K562 (cell line): ENCODE measurements at regions not wholly inside any gene's neighbourhood (a gene's known extent, or its start where the extent isn't known, plus 50 kb on each side); places are given as distances from the start of the nearest gene placed in this dataset.

Source experiments
- ATAC-seq: fragments of 200-7000 bp; cut with Tn5 transposase; 3 replicates; pipeline ENCODE4 v1.9.1; 2020; ENCODE audit warnings: moderate library complexity
- BruUV-seq: library from RNA; stranded (reverse); fragments of 400-500 nt; replicated peaks from 2 replicates; lab custom pipeline; 2021; lab: Mats Ljungman, UMichigan
- CTCF ChIA-PET: fragments of 300-600 bp; formaldehyde crosslinking; extraction: SDS; loops from one replicate; lab custom pipeline; 2021; ENCODE audit warnings: low intra/inter-chr PET ratio; lab: Yijun Ruan, JAX
- POLR2A ChIA-PET: fragments of 300-600, 350-650 bp; sonication (Branson Sonifier 250); formaldehyde crosslinking; extraction: SDS; loops from one replicate; lab custom pipeline; 2021; ENCODE audit warnings: antibody characterized with exemption, inconsistent platforms; lab: Yijun Ruan, JAX
- DNase-seq, 4 experiments: peaks; one replicate each; pipeline versions ENCODE4 v3.0.0 to v3.0.0-alpha.2; 2011 to 2018; ENCODE audit warnings: low spot score in 3 of 4, mixed read lengths in 3 of 4; ENCODE audit errors: extremely low read depth in 1 of 4
- FAIRE-seq: peaks from 2 replicates; lab custom pipeline; 2011; peaks lifted over from hg19 to GRCh38; lab: Jason Lieb, UNC
- H2AFZ ChIP-seq: 2 replicates; pipeline ENCODE4 v1.6.0; 2011; ENCODE audit warnings: low read depth, low read length, control low read depth, inconsistent platforms
- H3K27ac ChIP-seq: fragments of 200-600 bp; 3 replicates; pipeline ENCODE4 v1.8.0; 2011; ENCODE audit warnings: low read depth, mild to moderate bottlenecking, control low read depth, inconsistent platforms, low read length, moderate library complexity, mixed read lengths; ENCODE audit errors: extremely low read depth
- H3K27me3 ChIP-seq, 2 experiments: fragments of 300-600 bp in 1 of 2; 2 replicates in 1 of 2; 3 replicates in 1 of 2; pipeline versions ENCODE4 v1.6.0 to v1.8.0; 2011; ENCODE audit warnings: inconsistent platforms in 2 of 2, low read length in 2 of 2, mild to moderate bottlenecking in 1 of 2, mixed read lengths in 1 of 2, moderate library complexity in 1 of 2; ENCODE audit not compliant: control insufficient read depth in 2 of 2, insufficient read depth in 2 of 2
- H3K36me3 ChIP-seq: fragments of 300-600 bp; 3 replicates; pipeline ENCODE4 v1.8.0; 2011; ENCODE audit warnings: mild to moderate bottlenecking, low read length, inconsistent platforms; ENCODE audit not compliant: control insufficient read depth, insufficient read depth
- H3K4me1 ChIP-seq, 2 experiments: fragments of 200-600 bp in 1 of 2; replicated peaks in 1 of 2; 2 replicates in 1 of 2; 3 replicates in 1 of 2; pipeline versions ENCODE4 v1.5.1 to v1.8.0; 2011; ENCODE audit warnings: inconsistent platforms in 2 of 2, low read length in 2 of 2, mild to moderate bottlenecking in 1 of 2, mixed read lengths in 1 of 2, moderate library complexity in 1 of 2; ENCODE audit not compliant: control insufficient read depth in 2 of 2, insufficient read depth in 2 of 2
- H3K4me2 ChIP-seq: 2 replicates; pipeline ENCODE4 v1.6.1; 2011; ENCODE audit warnings: low read length, control low read depth, inconsistent platforms, mixed read lengths; ENCODE audit not compliant: insufficient read depth
- H3K4me3 ChIP-seq: fragments of 200-600 bp; sonication (generic), shearing (Covaris generic); 2 replicates; pipeline ENCODE4 v1.5.1; 2016; ENCODE audit warnings: control low read depth, inconsistent platforms
- H3K79me2 ChIP-seq: fragments of 200-600 bp; 3 replicates; pipeline ENCODE4 v1.8.0; 2011; ENCODE audit warnings: low read length, inconsistent platforms; ENCODE audit not compliant: control insufficient read depth, insufficient read depth
- H3K9ac ChIP-seq, 2 experiments: 2 replicates each; pipeline versions ENCODE4 v1.6.0 to v1.6.1; 2011; ENCODE audit warnings: low read depth in 2 of 2, low read length in 2 of 2, control low read depth in 1 of 2, inconsistent platforms in 1 of 2, mild to moderate bottlenecking in 1 of 2, mixed read lengths in 1 of 2; ENCODE audit not compliant: insufficient read depth in 1 of 2
- H3K9me1 ChIP-seq: one replicate; pipeline ENCODE4 v1.6.0; 2011; ENCODE audit warnings: inconsistent platforms, mild to moderate bottlenecking, low read length, moderate library complexity; ENCODE audit not compliant: control insufficient read depth, insufficient read depth
- H3K9me3 ChIP-seq: replicated peaks from 2 replicates; pipeline ENCODE4 v1.5.1; 2011; ENCODE audit warnings: low read depth, low read length, inconsistent platforms; ENCODE audit not compliant: control insufficient read depth, insufficient read depth
- H4K20me1 ChIP-seq: replicated peaks from 2 replicates; pipeline ENCODE4 v1.6.1; 2011; ENCODE audit warnings: low read length, inconsistent platforms, mixed read lengths; ENCODE audit not compliant: control insufficient read depth, insufficient read depth
- BMI1 ChIP-seq: fragments of 150-350 bp; IDR thresholded peaks from 2 replicates; pipeline ENCODE4 v1.6.1; 2014; ENCODE audit warnings: low read length
- CBX1 ChIP-seq: sonication (generic); IDR thresholded peaks from 2 replicates; pipeline ENCODE4 v1.6.1; 2016; ENCODE audit warnings: antibody characterized with exemption, low read depth, mild to moderate bottlenecking
- CHD2 ChIP-seq: IDR thresholded peaks from 2 replicates; pipeline ENCODE4 v1.6.1; 2011; ENCODE audit warnings: low read depth, low read length
- ETV1 ChIP-seq: fragments of 450-650 bp; conservative IDR thresholded peaks from 2 replicates; pipeline ENCODE4 v1.6.1; 2016; ENCODE audit warnings: missing genetic modification characterization, control low read depth, low read depth, missing compliant biosample characterization
- HCFC1 ChIP-seq: IDR thresholded peaks from 2 replicates; pipeline ENCODE4 v1.6.1; 2012; ENCODE audit warnings: low read depth, low read length, improper control_type of control experiment
- MNT ChIP-seq, 2 experiments: fragments of 450-650 bp; conservative IDR thresholded peaks; 2 replicates each; pipeline ENCODE4 v1.6.1; 2017; ENCODE audit warnings: mild to moderate bottlenecking in 2 of 2, moderate library complexity in 2 of 2
- NCOA4 ChIP-seq: fragments of 450-650 bp; IDR thresholded peaks from 2 replicates; pipeline ENCODE4 v1.6.1; 2018; ENCODE audit warnings: mild to moderate bottlenecking; ENCODE audit not compliant: partially characterized antibody
- RERE ChIP-seq: sonication (generic); formaldehyde crosslinking; IDR thresholded peaks from 2 replicates; pipeline ENCODE4 v1.8.0; 2023; ENCODE audit warnings: missing genetic modification reagents, mild to moderate bottlenecking, borderline replicate concordance
- TSC22D4 ChIP-seq: fragments of 450-650 bp; IDR thresholded peaks from 2 replicates; pipeline ENCODE4 v1.6.1; 2016; ENCODE audit warnings: missing genetic modification characterization, missing biosample characterization, control low read depth
- ZNF445 ChIP-seq: fragments of 250-450 bp; sonication (Bioruptor Pico); IDR thresholded peaks from 2 replicates; pipeline ENCODE4 v1.4.0; 2020; ENCODE audit warnings: low read depth, mild to moderate bottlenecking, moderate library complexity
- ZNF584 ChIP-seq: fragments of 200-800 bp; sonication (Bioruptor generic); IDR thresholded peaks from 2 replicates; pipeline ENCODE4 v1.6.1; 2016; ENCODE audit warnings: low read depth, mild to moderate bottlenecking, missing genetic modification characterization, missing compliant biosample characterization
- WGBS: fragments of 100-300 bp; shearing (Covaris generic); methylation state at CpG from one replicate; pipeline ENCODE4 v1.1.6; 2016; ENCODE audit warnings: low coverage, mixed read lengths; ENCODE audit not compliant: insufficient coverage; ENCODE audit errors: missing lambda C conversion rate; 5-methylcytosine and 5-hydroxymethylcytosine counted together
- in situ Hi-C: fragments of 300-500 bp; cut with MboI; formaldehyde crosslinking; loops from 4 replicates; pipeline ENCODE4 v1.15.0; 2018; ENCODE audit warnings: inconsistent platforms, mixed read lengths
- intact Hi-C: fragments of 100-400 bp; cut with micrococcal nuclease; formaldehyde crosslinking; loops from 2 replicates; pipeline ENCODE4 v1.14.2; 2022

GRCh38 chr5:164672931-164673694 is 1167.7 kb downstream of the MAT2B start:
- Histone ChIP-seq H2AFZ (no peak overlapping the region), H4K20me1 (no peaks in the 10 kb centered on the region), H3K9ac (no peak overlapping the region), H3K27me3 (no peaks in the 10 kb centered on the region), H3K79me2 (no peaks in the 10 kb centered on the region), H3K9me1 (no peaks in the 10 kb centered on the region), H3K4me2 (no peak overlapping the region), H3K4me3 (no peak overlapping the region), H3K36me3 (no peaks in the 10 kb centered on the region), H3K4me1 (no peaks in the 10 kb centered on the region), H3K27ac (no peak overlapping the region), H3K9me3 (no peaks in the 10 kb centered on the region)
- ChIA-PET POLR2A (no interaction called here), CTCF (no interaction called here)
- no peak for ATAC-seq
- no peak for TF ChIP-seq BMI1
- TF ChIP-seq HCFC1: no peak
- no peak for TF ChIP-seq CBX1
- no peak for TF ChIP-seq ZNF445 (CRISPR knock-in tag)
- no peak for TF ChIP-seq MNT (conservative IDR thresholded peaks at IDR 0.05)
- TF ChIP-seq TSC22D4 (tag): no peak
- TF ChIP-seq CHD2: no peak
- TF ChIP-seq RERE (CRISPR knock-in tag): no peak
- TF ChIP-seq ETV1 (tag): no peak
- no peak for TF ChIP-seq ZNF584
- no peak for TF ChIP-seq NCOA4
- no TSS peak for BruUV-seq
- intact Hi-C loops (no loop called here), in situ Hi-C loops (no loop called here)
- 0% methylated on average over 3 of the region's 3 CpGs for WGBS
- DNase-seq: no peak
- FAIRE-seq: no peak
